ENCODE measurements at regions not wholly inside any gene's neighbourhood (a gene's known extent, or its start where the extent isn't known, plus 50 kb on each side); places are given as distances from the start of the nearest gene placed in this dataset.

DNA sequence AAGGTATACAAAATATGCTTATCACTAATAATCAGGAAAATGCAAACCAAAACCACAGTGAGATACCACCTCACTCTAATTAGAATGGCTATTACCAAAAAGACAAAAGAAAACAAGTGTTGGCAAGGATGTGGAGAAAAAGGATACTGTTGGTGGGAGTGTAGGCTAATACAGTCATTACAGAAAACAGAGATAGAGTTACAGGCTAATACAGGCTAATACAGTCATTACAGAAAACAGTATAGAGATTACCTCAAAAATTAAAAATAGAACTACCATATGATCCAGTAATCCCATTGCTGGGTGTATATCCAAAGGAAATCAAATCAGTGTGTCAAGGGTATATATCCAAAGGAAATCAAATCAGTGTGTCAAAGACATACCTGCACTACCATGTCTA, 238.4 kb downstream of the PLPP3 start:
- no peak for DNase-seq

DNA sequence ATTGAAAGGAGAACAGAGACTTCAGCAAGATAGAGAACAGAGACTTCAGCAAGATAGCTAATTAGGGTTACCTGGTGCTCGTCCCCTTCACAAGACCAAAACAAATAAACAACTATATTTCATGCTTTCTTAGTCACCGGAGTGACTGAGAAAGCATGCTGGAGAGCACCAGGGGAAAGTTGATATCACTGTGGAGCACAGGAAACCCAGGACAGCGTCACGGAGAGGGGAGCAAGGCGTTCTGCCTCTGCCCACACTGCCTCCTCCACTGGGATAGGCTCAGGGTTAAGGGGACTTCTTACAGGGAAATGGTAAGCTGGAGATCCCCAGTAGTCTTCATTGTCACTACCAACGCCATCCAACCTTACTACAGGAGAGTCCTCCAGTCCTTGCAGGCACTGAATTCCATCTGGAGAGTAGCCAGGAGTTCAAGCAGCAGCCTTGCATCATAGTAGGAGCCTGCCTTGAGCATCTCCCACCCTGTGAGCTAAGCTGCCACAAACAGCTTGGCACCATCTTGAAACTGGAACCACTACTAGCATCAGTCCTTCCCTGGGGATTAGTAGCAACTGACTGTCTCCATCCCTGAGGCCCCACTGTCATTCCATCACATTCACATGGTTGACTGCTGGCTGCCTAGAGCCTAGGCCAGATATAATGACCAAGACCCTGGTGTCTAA, 239.4 kb downstream of the PLPP3 start:
- DNase-seq: no peak

GRCh38 chr1:56339093-56339492, 240.3 kb downstream of the PLPP3 start:
- DNase-seq: no peak

- DNase-seq: no peak
Observed at GRCh38 chr1:56336982-56337381, 242.4 kb downstream of the PLPP3 start.

- DNase-seq: no peak
Observed at GRCh38 chr1:56335394-56335793, 244.0 kb downstream of the PLPP3 start.

DNA sequence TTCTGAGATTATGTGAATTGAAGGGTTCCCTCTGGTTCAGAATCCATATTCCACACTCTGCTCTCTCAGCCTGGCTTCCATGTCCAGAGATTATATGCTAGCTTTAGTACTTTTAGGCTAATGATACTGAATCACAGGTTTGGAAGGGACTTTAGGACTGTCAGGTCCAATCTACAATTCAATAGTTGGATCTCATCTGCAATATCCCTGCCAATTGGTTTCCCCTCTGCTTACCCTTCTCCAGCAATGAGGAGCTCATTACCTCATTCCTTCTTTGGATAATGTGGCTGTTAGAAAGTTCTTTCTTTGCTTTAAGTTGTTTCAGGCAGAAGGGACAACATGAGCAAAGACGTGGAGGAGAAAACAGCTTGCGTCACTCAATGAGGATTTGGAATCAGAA, 245.3 kb downstream of the PLPP3 start:
- DNase-seq: no peak

DNA sequence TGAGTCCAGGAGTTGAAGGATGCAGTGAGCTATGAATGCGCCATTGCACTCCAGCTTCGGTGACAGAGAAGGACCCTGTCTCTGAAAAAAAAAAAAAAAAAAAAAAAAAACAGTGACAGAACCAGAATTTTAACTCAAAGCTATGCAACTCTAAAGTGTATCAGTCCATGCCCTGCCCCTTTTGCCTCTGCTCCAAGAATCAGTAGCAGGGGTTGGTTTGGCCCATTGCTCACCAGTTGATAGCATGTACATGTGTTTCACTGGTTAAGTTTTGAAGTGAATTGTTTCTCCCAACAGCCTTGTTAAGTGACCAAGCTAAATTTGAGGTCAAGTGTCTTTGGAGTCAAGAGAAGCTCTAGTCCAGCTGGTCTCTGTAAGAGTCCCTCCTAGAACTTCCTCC, 245.9 kb downstream of the PLPP3 start:
- no peak for DNase-seq

GRCh38 chr1:56331892-56332567, 247.3 kb downstream of the PLPP3 start:
- DNase-seq: no peak

DNA sequence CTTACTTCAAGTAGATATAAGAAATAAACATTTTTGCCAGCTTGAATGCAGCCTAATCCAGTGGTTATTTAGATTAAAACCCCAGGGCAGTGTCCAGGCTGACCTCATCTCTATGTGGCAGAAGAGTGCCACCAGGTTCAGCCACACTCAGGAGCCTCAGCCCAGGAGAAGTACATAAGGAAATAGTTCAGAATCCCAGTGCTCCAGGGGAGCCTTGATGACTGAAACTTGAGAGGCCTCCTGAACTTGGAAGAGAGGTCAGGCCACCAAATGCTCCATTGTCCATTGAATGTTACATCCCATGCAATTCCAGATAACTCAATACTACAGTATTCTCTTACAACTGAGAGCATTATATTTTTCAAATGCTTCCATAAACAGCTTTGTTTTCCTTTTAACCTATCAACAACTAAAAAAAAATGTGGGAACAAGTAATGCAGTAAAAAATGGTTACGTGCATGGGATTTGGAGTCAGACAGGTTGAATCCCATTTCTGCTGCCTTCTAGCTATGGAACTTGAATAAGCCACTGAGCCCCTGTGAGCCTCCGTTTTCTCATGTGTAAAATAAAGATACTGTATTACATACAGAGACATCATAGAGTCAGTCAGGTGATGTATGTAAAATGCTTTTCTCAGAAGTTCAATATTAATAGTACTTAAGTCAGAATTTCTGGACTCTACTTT, 248.0 kb downstream of the PLPP3 start:
- no peak for DNase-seq

DNA sequence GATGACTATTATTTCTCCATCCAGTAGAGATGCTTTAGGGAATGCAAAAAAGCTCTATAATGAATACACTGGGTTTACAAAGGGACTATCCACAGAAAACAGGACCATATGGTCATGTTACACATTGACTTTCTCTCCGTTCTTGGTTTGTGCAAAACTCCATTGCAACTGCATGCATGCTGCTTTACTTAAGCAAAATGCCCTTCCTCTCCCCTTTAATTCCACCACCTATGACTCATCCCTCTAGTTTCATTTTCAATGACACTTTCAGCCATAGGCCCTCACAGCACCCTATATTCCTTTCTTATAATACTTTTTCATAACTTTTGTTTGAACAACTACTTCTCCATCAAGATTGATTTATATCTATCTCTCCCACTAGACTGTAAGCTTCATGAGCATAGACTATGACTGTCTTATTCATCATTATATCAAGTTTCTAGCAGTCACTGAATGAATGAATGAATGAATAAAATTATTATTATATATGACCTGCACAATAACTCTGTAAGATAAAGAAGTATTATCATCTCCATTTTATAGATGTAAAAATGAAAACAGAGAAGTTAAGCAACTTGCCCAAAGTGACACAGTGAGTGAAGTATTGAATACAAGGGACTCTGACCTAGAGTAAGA, 248.9 kb downstream of the PLPP3 start:
- DNase-seq: no peak

GRCh38 chr1:56329970-56330369, 249.4 kb downstream of the PLPP3 start:
- DNase-seq: no peak

GRCh38 chr1:56327195-56327594, 252.2 kb downstream of the PLPP3 start:
- no peak for DNase-seq

GRCh38 chr1:56326056-56326455, 253.3 kb downstream of the PLPP3 start:
- DNase-seq: no peak

DNA sequence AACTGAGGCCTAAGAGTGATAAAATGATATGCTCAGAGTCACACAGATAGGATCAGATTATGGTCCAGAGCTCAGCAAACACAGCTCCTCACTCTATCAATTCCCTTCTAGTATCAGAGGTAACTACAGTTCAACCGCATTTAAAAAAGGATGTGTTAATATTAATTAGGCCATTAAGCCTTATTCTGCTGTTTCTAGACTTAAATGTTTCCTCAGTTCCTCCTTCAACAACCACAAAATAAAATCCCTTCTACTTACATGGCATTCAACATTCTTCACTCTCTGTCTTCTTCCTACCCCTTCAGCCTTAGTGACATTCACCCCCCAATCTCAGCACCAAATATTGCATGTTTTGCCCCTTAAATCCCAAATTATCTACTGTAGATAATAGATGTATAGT, 254.9 kb downstream of the PLPP3 start:
- no peak for DNase-seq

- DNase-seq: no peak
Observed at GRCh38 chr1:56322211-56322610, 257.2 kb downstream of the PLPP3 start.

GRCh38 chr1:56321150-56321490, 258.2 kb downstream of the PLPP3 start:
- no peak for DNase-seq

- no peak for DNase-seq
Observed at GRCh38 chr1:56320464-56321149, 258.8 kb downstream of the PLPP3 start.

GRCh38 chr1:56317722-56318121, 261.6 kb downstream of the PLPP3 start:
- DNase-seq: no peak

- no peak for DNase-seq
Observed at GRCh38 chr1:56315293-56315942, 263.9 kb downstream of the PLPP3 start.

DNA sequence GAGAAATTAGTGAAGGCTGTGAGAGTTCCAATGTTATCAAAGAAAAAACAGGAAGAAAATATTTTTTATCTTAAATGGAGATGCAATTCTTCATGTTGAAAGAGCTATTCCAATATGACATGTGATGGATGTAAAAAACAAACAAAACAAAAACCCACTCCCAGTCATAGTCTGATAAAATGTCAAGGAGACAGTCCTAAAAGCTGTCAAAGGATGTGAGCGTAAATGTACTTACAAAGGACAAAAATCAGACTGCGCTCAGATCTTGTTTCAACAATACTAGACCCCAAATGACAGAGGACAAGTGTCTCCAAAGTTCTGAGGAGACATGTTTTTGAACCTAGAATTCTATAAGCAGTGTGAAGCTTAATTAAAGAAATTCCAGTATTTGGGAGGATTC, 265.8 kb downstream of the PLPP3 start:
- no peak for DNase-seq

GRCh38 chr1:56311766-56312165, 267.6 kb downstream of the PLPP3 start:
- no peak for DNase-seq

DNA sequence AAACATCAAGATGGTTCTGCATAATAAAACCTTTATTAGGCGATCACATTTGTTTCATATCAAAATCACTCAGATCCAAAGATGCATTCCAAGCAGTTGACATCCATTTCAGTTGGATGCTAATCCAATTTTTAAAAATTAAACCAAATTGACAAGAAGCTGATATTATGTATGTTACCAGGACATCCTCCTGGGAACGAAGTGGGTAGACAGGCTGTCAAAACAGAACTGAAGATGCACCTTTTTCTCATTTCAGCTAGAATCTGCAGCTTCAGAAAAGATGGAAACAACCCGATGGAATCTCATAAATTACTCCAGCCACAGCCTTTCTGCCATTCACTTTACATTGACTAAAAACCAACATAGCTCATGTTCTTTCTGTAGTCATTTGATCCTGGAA, 268.4 kb downstream of the PLPP3 start:
- DNase-seq: no peak

DNA sequence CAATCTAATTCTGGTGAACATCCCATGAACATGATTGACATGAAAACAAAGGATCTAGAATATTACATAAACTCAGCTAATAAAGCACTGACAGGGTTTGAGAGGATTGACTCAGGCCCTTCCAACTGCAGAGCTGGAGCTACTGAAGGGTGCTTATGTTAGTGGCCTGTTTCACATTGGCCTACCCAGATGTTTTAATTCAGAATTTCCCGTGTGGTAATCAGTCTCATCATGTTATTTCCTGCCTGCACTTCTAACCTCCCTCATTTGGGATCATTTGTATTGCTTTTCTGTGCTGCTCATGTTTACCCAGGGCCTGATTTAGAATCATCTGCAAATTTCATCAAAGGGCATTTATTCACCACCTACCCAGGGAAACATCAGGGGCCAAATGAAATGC, 270.3 kb downstream of the PLPP3 start:
- no peak for DNase-seq

Data from activated CD4-positive, alpha-beta T cell treated with anti-CD3 and anti-CD28 coated beads, Interleukin-2, amount 50 U/mL, for 4 hours (primary cell).